NCI-H146 treated with DMSO at 0.1 percent for 48 hours (cell line): ENCODE measurements at regions not wholly inside any gene's neighbourhood (a gene's known extent, or its start where the extent isn't known, plus 50 kb on each side); places are given as distances from the start of the nearest gene placed in this dataset.
A peak's percentile ranks its signal among the peaks of the same experiment; 100 is the strongest.

Experiments used
- DNase-seq: peaks from one replicate; lab custom pipeline; 2025; ENCODE audit not compliant: unreplicated experiment; lab: John Stamatoyannopoulos, UW

GRCh38 chr14:29030970-29031369 lies 264.4 kb downstream of the FOXG1 start:
- no peak for DNase-seq

- no peak for DNase-seq
Observed at GRCh38 chr14:29035134-29035533, 268.5 kb downstream of the FOXG1 start.

- DNase-seq, result peak; percentile 10
Observed at GRCh38 chr14:29037411-29037810, 270.8 kb downstream of the FOXG1 start.

- DNase-seq, result peak; percentile 28
Observed at GRCh38 chr14:29039171-29039570, 272.6 kb downstream of the FOXG1 start.

GRCh38 chr14:29042551-29042950 lies 276.0 kb downstream of the FOXG1 start:
- no peak for DNase-seq

- no peak for DNase-seq
Observed at GRCh38 chr14:29043737-29044136, 277.1 kb downstream of the FOXG1 start.

GRCh38 chr14:29045237-29045636 lies 278.6 kb downstream of the FOXG1 start:
- no peak for DNase-seq

- DNase-seq, result no peak
Observed at GRCh38 chr14:29054119-29054518, 287.5 kb downstream of the FOXG1 start.

- no peak for DNase-seq
Observed at GRCh38 chr14:29056041-29056566, 289.5 kb downstream of the FOXG1 start.

- DNase-seq, result no peak
Observed at GRCh38 chr14:29061702-29062101, 295.1 kb downstream of the FOXG1 start.

- DNase-seq, result no peak
Observed at GRCh38 chr14:29062466-29062865, 295.9 kb downstream of the FOXG1 start.

- DNase-seq, result no peak
Observed at GRCh38 chr14:29062976-29063375, 296.4 kb downstream of the FOXG1 start.

GRCh38 chr14:29064305-29064900 lies 297.8 kb downstream of the FOXG1 start:
- no peak for DNase-seq

- DNase-seq, result no peak
Observed at GRCh38 chr14:29069228-29069627, 302.6 kb downstream of the FOXG1 start.

GRCh38 chr14:29075761-29076160 lies 309.2 kb downstream of the FOXG1 start:
- DNase-seq, result no peak

GRCh38 chr14:29077916-29078315 lies 311.3 kb downstream of the FOXG1 start:
- DNase-seq, result no peak

- no peak for DNase-seq
Observed at GRCh38 chr14:29078810-29079522, 312.4 kb downstream of the FOXG1 start.

GRCh38 chr14:29085546-29085945 lies 319.0 kb downstream of the FOXG1 start:
- DNase-seq, result no peak

GRCh38 chr14:29089849-29090248 lies 323.3 kb downstream of the FOXG1 start:
- no peak for DNase-seq

GRCh38 chr14:29092121-29092520 lies 325.5 kb downstream of the FOXG1 start:
- no peak for DNase-seq

GRCh38 chr14:29097476-29097875 lies 330.9 kb downstream of the FOXG1 start:
- no peak for DNase-seq

GRCh38 chr14:29098656-29099055 lies 332.1 kb downstream of the FOXG1 start:
- no peak for DNase-seq

- no peak for DNase-seq
Observed at GRCh38 chr14:29102266-29102665, 335.7 kb downstream of the FOXG1 start.
